HG03342 (cell line): ENCODE measurements at regions not wholly inside any gene's neighbourhood (a gene's known extent, or its start where the extent isn't known, plus 50 kb on each side); places are given as distances from the start of the nearest gene placed in this dataset.

ENCODE experiments used
- ATAC-seq: cut with Tn5 transposase; IDR thresholded peaks from one replicate; pipeline ENCODE4 v1.9.1; 2021; ENCODE audit warnings: mild to moderate bottlenecking, moderate library complexity; ENCODE audit not compliant: unreplicated experiment

DNA sequence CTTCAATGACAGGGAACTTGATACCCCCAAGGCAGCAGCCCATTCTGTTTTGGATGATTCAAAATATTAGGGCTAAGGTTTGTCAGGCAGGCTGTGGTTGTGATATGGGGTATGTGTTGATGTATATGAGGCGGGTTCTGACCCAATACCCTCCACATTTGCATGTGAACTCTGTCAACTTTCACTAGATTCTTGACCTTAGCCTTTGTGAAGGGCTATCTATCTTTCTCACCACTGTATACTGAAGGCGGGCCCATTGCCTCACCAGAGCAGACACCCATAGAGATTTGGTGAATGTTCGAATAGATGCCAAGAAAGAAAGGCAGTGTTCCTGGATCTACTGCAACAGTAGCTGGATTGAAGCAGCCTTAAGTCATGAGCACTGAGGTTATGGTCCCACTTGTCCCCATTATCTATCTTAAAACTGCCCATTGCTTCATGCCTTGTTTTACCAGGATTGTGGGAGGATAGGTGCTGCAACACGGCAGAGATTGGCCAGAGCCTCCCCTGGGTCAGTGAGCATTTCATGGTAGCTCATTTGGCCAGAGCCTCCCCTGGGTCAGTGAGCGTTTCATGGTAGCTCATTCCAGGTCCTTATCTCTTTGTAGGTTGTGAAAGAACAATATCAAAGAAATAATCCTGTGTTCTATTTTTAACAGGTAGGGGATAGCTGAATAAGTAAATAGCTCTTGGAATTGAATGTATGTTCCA lies 399.6 kb downstream of the TMEM135 start:
- ATAC-seq, result no peak

DNA sequence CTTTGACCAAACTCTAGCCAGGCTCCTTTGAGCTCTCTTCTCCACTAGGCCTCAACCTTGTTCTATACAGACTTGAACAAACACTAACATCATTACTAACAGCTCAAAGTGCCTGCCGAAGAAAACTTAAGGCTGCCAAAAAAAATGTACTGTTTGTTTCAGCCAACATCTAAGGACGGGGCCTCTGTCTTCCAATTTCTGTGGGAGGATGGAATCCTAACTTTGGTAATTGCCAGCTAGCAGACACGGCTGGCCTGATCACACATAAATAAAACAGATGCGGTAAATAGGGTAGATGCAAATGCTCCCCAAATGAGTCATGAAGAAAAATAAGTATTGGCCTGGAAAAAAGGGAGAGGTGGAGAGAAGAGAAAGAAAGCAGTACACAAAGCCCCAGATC lies 394.3 kb downstream of the TMEM135 start:
- no peak for ATAC-seq

DNA sequence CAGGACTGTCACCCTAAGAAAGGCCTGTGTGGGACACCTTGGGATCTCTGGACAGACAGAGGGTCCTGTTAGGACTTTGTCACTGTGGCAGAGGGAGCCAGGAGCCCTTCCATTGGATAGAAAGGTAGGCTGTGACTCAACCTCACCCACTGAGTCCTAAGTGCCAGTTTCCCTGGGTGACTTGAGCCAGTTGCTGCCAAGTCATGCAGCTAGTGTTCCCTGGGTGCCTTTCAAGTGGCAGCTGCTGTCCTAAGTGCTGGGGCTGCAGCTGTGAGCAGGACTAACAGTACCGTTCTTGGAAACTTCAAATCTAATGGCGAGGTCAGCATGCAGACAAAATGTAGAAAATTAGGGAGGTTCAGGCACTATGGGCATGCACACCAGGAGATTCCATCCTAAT lies 393.7 kb downstream of the TMEM135 start:
- ATAC-seq, result no peak

GRCh38 chr11:87430821-87431220 lies 393.1 kb downstream of the TMEM135 start:
- no peak for ATAC-seq

DNA sequence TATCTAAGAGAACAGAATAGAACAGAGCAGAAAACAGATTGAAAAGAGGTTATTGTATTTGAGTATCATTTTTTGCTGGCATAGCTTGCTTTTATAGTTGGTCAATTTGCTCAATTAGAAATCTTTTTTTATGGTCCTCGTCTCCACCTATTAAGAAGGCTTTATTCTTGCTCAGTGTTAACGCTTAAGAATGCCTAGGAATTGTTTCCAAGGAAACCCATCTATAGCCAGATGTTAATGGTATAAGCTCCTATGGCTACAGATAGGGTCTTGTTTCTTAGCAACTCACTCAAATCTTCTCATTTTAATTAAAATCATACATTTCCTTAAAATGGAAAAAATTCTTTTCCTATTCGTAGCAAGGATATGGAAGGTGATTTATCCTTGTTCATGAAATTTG lies 392.3 kb downstream of the TMEM135 start:
- ATAC-seq, result no peak

GRCh38 chr11:87428266-87428665 lies 390.5 kb downstream of the TMEM135 start:
- no peak for ATAC-seq

DNA sequence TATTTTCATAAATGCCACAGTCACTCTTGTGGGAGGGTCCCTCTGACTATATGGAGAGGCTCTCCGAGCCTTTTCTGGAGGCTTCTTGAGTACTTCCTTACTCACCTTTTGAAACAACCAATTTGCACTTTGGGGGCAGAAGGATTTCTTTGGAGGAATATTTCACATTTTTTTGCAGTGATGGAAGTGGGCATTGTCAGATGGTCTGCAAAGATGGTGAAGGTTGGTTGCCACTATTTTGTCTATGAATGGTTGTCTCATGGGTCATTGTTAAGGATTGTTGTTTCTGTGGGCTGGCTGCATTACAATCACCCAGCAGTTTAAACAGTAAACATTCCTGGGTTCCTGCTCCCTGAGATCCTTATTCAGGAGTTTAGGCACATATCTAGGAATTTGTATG lies 388.2 kb downstream of the TMEM135 start:
- no peak for ATAC-seq

DNA sequence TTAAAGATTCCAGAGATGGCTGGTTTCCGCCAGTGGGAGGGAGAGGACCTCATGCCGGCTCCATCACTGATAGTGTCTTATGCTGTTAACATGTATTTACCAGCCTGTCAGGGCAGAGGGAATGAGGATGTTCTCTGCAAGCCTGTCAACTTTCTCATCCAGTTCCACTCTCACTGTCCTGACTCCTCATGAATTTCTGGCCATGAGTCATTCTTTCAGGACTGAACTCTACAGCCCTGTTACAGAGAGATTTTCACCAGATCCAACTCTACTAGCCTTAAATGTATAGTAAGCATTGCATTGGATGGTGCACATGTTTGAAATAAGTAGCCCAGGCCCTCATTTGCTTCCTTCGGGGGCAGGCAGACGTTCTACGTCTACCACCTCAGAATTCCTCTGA lies 387.7 kb downstream of the TMEM135 start:
- no peak for ATAC-seq

DNA sequence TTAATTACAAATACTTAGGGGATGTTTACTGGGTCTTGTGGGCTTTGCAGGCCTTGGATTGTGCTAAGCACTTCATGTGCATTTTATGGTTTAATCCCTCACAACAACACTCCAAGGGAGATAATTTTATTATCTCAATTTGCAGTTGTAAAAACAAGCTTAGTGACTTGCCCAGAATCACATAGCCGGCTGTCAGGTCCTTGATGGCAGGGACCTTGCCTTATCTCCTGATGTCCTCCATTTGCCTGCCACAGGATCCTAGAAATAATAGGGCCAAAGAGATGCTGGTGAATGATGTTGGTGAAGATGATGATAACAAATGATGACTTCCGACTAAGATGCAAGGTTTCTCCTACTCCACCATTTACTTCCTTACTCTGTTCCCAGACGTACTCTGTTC lies 385.4 kb downstream of the TMEM135 start:
- no peak for ATAC-seq

- no peak for ATAC-seq
These were observed 384.8 kb downstream of the TMEM135 start for GRCh38 chr11:87422566-87422965.

GRCh38 chr11:87421422-87421821 lies 383.7 kb downstream of the TMEM135 start:
- ATAC-seq, result peak; percentile 90

GRCh38 chr11:87417951-87418350 lies 380.2 kb downstream of the TMEM135 start:
- ATAC-seq, result no peak

DNA sequence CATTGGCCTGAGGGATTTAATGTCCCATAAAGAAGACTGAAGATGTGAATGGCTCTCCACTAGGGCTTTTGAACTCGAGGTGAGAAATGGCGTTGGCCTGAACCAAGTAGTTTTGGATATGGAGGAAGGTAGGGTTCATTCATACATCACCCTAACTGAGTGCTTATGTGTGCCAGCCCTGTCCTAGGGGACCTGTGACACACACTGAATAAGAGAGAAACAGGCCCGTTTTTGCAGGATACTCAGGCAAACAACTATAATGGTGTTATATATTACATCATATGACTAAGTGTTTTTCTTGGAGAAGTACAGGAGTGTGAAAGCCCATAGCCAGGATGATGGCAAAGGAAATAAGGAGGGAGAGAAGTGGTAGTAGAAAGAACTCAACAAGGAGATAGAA lies 368.1 kb downstream of the TMEM135 start:
- ATAC-seq, result no peak

DNA sequence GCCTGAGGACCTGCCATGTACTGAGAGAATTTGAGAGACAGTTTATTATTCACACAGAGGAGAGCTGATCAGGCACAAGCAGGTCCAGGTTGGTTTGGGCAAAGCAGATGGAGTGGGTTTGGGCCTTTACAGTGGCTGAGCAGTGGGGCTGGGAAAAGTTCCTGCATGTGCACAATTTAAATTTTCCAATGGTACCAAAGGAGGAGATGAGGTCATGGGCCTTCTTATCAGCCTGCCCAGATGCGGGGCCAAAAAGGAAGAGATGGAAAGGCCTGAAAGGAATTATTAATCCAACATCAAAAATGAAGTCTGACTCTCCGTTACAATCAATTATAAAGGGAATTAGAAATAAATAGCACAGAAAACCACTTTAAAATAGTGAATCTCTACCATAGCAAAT lies 367.6 kb downstream of the TMEM135 start:
- no peak for ATAC-seq

GRCh38 chr11:87401653-87402052 lies 363.9 kb downstream of the TMEM135 start:
- ATAC-seq, result no peak

- no peak for ATAC-seq
These were observed 361.6 kb downstream of the TMEM135 start for GRCh38 chr11:87399341-87399740.

DNA sequence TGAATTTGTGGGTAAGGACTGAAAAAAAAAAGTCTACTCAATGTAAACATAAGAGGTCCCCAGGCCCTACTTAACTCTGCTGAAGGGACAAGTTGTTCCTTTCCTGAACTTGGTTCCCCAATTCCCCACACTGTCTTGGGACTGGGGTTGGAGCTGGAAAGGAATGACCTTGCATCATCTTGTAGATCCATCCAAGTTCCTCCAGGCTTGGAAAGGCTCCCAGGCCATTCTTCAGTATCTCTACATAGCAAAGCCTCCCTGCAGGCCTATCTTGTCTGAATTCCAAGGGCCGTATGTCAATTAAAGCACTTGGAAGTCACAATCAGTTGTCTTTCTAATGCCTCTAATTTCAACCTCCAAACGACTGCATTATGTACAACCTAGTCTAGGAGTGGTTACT lies 361.2 kb downstream of the TMEM135 start:
- ATAC-seq, result no peak

- ATAC-seq, result no peak
These were observed 359.5 kb downstream of the TMEM135 start for GRCh38 chr11:87397011-87397865.

DNA sequence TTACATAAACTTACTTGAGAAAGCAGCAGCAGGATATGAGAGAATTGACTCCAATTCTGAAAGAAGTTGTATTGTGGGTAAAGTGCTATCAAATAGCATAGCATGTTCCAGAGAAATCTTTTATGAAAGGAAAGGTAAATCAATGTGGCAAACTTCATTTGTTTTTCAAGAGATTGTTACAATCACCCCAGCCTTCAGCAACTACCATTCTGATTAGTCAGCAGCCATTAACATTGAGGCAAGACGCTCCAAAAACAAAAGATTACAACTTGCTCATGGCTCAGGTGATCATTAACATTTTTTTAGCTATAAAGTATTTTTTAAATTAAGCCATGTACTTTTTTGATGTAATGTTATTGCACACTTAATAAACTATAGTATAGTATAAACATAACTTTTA lies 357.2 kb downstream of the TMEM135 start:
- no peak for ATAC-seq

- ATAC-seq, result no peak
These were observed 354.9 kb downstream of the TMEM135 start for GRCh38 chr11:87392665-87393064.

GRCh38 chr11:87391496-87391895 lies 353.8 kb downstream of the TMEM135 start:
- no peak for ATAC-seq

GRCh38 chr11:87384078-87384729 lies 346.5 kb downstream of the TMEM135 start:
- ATAC-seq, result no peak
